ENCODE measurements at regions not wholly inside any gene's neighbourhood (a gene's known extent, or its start where the extent isn't known, plus 50 kb on each side); places are given as distances from the start of the nearest gene placed in this dataset.

DNA sequence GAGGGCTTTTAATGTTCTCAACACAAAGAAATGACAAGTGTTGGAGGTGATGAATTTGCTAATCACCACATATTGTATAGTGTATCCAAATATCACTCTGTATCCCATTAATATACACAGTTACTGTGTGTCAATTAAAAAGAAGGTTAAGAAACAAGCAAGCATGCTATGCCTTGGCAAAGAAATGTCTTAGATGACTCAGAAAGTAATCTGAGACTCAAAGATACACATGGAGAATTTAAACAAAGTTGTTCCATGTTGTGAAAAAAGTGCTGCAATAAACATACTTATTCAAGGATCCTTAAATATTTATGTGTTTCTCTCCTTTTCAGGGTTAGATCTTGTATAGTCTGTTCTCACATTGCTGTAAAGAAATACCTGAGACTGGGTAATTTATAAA lies 300.9 kb downstream of the DHX35 start:
- no peak for DNase-seq (ENCODE audit: low read depth)

DNA sequence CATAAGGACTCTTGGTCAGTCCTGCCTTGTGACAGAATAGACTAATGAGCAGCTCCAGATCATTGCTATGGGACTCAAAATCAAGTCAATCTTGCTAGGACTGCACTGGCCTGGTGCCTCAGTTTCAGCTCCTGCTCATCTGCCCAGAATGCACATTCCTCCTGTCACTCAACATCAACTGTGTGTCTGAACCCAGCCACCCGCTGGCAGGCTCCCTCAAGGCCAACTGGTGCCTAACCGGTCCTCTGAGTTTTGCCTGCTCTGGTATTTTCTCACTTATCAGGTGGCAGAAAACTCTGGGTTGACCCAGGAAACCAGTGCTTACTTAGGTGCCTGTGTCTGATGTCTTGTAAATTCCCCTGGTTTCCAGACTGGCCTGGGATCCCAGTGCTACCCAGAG lies 297.7 kb downstream of the DHX35 start:
- no peak for DNase-seq (ENCODE audit: low read depth)

DNA sequence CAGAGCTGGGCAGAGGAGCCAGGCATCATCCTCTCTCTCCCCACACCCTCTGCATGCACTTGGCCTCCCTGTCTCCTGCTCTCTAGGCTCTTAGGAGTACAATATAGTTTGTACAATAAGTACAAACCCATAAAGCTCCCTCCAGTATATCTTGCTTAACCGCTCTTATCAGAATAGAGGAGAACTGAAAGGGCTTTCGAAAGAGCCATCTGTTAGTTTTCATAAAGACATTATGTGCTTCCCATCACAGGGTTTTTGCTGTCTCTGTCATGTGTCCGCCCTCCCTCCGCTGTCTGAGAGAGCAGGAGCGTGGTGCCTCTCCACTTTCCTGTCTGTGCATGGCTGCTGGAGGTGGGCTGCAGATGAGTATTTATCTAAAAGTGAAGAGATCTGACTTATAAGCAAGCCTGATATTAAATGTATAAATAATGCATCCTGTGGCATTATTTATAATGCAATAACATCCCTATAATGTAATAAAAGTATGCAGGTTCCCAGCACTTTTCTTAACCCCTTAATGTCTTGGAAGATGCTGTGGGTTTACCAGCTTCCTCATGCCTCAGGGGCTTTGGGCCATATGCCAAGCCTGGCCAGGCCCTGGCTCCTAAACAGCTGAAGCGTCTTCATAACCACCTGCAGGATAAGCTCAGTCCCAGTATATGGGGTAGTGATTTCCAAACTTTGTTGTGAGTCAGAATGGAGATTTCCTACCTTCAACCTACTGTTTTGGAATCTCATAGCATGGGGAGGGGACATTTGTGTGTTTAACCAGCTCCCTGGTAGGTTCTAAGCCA lies 297.1 kb downstream of the DHX35 start:
- no peak for DNase-seq (ENCODE audit: low read depth)

DNA sequence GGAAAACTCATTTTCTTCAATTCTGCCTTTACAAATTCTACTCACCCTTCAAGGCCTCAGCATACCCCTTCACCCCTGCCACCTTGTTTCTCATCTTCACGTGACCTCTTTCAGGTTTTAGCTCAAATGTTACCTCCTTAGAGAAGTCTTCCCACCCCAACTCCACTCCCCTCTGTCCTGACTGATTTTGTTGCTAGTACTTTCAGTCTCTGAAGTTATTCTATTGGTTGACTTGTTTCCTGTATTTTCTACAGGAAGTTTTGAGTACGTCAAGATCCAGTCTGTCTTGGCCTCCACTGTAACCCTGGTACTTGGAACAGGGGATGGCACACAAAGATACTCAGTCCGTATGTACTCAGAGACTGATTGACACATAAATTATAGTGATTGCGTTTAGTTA lies 296.1 kb downstream of the DHX35 start:
- no peak for DNase-seq (ENCODE audit: low read depth)

DNA sequence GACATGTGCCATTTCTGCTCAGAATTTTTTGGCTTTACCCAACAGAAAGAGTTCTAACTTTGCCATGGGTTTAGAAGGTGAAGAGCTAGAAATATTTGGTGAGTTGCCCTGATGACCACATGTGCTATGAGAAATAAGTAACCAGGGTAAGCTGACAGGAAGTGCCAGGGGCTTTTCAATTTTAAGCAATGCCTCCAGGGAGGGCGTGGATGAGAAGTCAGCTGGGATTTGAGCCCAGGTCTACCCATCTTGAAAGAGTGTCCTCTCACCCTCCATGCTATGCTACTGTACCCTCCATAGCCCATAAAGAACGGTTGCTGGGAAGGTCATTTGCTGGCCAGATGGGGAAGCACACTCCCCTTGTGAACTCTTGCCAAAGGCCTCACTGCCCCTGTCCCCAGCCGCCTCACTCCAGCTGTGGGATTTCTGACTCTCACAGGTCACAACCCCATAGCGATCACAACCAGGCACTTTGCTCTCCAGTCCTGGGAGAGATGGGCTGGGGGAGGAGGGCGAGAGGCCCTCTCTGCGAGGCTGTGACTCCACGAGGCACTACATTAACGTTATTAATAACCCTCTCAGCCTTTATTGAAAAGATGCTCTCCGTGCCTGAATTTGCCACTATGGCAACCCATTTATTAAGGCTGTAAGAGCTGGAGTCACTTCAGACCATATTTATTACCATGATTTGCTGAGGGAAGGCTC lies 291.1 kb downstream of the DHX35 start:
- no peak for DNase-seq (ENCODE audit: low read depth)

DNA sequence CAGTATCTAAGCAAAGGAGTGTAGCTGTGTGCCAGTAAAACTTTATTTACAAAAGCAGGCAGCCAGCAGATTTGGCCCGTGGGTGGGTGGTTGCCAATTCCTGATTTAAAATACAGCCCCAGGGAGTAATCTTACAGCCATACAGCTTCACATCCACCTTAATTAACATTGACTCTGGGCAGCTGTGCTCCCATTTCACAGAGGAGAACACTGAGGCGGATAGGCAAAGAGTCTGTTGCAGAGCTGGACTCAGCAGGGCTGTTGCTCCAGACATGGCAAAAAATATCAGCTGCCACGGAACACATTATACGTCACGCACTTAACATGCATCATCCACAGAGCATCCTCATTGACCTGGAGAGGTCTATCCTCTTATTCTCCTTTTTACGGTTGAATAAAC lies 289.9 kb downstream of the DHX35 start:
- DNase-seq (ENCODE audit: low read depth): no peak

DNA sequence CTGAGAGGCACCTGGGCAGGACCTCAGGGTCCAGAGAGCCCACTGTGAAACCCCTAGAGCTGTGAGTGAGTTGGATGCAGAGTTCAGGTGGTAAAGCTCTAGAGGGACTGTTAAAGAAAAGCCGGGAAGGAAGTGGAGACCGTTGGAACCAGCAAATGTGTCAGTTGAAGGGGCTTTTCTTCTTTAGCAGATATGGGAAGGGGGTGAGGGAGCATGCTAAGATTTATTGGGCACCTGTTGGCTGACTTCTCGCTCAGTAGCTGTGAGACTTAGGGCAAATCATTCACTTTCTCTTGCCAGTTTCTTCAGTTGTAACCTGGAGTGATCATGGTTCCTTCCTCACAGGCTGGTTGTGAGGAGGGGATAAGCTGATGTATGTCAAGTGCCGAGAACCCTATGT lies 287.7 kb downstream of the DHX35 start:
- DNase-seq (ENCODE audit: low read depth): no peak

DNA sequence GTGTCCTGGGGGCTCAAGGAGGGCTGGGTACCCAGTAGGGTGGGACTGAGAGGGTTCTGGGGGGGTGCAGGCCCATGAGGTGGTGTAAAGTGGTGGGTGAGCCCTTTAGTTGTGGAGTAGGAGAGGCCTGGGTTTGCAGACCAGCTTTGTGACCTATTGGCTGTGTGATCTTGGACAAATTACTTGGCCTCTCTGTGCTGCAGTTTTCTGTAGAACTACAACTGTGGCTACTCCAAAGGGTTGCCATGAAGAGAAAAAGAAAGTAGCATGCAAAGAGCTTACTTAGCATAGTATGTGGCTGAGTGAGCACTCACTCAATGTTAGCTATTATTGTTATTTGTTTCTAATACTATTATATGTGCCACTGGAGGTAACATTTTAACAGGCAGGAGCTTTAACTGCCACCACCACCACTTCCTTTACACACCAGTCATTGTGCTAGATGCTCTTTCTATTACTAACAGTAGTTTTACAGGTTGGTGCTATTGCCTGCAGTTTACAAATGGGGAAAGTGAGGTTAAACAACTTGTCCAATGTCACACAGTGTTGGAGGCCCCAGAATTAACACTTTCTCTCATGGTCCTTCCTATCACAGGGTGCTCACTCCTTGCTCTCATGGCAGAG lies 286.8 kb downstream of the DHX35 start:
- DNase-seq (ENCODE audit: low read depth): no peak

DNA sequence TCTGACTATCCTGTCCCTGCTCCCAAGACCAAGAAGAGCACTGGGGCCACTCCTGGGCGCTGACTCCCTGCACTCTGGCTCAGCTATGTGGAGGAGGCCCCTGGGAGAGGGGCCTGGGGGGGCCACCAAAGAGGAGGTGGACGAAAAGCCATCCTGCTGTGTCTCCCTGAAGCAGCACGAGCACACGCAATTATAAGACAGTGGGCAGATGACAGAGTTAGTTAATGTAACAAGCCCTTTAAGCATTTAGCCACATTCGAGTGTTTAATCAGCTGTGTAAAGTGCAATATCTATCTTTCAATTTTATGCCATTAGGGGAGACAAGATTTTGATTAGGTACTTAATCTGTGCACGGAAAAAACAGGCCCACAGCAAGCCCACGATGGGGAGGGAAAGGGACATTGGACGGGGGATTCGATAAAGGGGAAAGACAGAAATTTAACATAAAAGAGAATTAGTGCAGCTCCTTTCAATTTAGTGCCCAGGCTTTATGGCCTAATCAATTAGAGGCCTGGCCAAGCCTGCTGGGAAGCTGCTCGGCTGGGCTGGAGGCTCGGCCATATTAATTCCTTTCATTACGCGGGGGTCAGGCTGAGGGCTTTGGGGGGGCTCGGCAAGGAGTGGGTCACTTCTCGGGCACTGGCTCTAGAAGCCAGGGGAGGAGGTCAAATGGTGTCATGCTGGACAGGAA lies 286.2 kb downstream of the DHX35 start:
- DNase-seq (ENCODE audit: low read depth): no peak

DNA sequence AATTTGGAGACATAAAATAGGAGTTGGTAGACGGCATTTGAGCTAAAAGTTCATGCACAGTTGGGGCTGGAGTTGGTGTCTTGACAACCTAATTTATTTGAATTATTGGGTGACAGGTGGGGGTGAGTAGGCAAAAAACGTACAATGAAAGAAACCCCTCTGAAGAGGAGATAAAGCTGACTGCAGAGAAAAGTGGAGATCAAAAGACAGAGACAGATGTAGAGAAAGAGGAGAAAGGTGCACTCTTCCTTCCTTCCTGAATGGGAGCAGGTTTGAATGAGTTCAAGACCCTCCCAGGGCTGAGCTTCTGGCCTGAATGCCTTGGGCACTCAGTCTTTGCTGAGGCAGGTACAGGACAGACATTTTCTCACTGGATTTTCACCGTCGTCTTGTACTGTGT lies 284.3 kb downstream of the DHX35 start:
- DNase-seq (ENCODE audit: low read depth): no peak

DNA sequence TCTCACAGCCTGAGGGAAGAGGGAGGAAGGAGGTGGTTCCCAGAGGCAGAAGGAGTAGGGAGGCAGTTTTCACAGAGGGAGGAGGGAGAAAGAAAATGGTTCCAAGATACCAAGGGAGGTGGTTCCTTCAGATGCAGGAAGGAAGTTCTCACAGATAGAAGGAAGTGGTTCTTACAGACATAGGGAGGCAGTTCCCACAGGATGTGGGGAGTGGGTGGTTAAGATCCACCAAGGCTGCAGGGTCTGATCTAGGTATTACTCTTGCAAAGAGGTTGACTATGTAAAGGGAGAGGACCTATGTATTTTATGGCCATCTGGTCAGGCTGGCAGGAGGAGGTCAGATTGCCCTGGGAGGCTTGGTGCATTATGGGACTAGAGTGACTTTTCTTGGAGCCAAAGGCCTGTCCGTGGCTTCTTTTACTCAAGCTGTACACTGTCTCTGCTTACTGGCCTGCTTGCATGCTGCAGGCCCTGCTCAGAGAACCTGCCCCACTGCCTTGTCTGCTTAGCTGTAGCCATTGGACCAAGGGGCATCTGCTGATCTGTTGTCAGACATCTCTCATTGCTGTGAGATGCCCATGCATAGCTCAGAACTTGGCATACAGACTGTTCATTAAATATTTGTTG lies 283.7 kb downstream of the DHX35 start:
- DNase-seq (ENCODE audit: low read depth): no peak

DNA sequence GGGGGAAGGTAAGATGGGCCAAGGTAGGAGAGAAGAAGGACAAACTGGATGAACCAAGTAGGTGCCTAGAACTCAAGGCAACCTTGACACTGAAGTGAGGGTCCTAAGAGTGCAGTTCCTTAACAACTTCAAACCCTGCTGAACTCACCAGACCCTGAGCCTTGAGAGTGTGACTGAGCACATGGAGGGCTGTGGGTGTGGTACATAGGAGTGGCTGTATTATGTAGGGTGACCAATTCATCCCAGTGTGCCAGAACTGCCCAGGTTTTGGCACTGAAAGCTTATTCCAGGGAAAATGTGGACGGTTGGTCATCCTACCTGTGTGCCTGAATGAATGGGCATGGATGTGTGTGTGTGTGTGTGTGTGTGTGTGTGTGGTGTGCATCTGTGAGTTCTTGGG lies 281.8 kb downstream of the DHX35 start:
- no peak for DNase-seq (ENCODE audit: low read depth)

DNA sequence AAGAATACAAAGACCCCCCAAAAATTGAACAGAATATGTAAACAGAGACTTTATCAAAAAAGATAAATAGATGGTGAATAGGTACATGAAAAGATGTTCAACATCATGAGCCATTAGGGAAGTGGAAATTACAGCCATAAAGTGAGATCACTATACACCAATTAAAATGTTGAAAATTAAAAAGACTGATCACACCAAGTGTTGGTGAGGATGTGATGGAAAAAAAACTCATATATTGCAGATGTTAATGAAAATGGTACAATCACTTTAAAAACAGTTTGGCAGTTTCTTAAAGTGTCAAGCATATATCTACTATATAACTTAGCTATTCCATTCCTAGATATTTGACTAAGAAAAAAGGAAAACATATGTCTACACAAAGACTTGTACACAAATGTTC lies 280.5 kb downstream of the DHX35 start:
- DNase-seq (ENCODE audit: low read depth): no peak

DNA sequence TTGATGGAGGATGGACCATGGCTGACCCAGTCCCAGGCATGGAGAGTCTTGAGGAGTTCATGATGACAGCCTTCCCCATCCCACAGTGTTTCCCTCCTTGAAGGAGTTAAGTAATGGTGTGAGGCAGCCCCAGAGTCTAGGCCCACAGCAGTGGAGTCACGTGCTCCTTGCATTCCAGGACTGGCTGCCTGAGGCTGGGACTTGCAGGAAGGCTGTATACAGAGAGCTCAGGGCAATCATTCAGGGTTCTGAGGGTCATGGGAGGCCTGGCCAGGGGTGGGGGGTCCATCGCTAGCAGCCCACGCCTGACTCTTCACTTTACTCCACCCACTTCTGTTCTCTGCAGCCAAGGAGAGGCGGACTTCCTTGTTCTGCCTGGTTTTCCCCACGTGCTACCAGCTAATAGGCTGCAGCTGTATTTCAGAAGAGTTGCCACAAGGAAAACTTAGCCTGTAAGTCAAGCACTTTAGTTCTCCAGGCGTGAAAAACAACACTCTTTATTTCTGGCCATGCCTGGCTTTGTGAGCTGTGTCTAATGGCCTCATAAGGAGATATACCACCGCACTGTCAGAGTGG lies 272.5 kb downstream of the DHX35 start:
- no peak for DNase-seq (ENCODE audit: low read depth)

DNA sequence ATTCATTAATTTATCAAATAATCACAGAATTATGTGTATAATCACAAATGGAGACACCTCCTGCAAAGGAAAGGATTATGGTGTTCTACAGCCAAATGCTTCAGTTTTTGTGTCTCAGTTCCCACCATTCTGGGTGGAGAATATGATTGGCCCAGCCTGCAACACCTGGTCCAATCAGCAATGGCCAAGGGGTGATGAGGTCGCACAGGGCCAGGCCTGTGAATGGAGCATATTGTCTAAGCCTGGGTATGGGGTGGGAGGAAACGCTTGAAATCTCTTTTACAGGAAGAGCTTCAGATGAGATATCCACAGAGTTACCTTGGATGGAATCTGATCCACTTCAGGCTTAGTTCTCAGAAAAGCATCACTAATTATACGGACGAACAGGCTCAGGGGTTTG lies 271.6 kb downstream of the DHX35 start:
- no peak for DNase-seq (ENCODE audit: low read depth)

DNA sequence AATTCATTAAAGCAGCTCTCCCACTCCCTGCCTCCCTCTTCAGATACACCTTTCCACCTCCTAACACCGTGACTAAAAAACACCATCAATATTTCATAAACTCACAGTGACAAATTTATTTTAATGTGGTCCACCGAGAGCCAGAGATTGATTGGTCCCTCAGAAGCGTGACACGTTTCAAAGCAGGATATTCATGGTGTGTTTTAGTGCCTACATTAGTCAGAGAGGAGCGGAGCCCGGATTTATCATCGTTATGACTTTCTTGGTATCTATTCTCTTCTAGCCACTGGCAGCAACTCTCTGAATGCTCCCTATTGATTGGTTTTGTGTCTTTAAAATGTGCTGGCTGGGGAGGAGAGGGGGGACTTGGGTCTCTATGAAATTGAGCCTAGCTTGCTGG lies 265.3 kb downstream of the DHX35 start:
- DNase-seq (ENCODE audit: low read depth): no peak

DNA sequence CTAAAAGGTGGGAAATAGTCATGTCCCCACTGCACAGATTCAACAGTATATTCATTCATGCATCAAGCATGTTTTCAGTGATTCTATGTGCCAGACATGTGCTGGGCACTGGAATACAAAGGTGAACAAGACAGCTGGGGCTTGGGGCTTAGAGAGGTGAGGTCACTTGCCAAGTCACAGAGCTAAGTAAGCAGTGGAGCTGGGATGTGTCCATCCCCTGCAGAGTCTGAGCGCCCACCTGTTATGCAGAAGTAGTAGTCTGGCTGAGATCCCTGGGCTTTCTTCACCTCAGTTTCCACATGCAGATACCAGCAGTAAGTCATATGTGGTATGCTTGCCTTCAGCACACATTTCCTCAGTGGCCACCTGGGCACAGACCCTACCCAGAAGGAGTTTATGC lies 263.8 kb downstream of the DHX35 start:
- no peak for DNase-seq (ENCODE audit: low read depth)

DNA sequence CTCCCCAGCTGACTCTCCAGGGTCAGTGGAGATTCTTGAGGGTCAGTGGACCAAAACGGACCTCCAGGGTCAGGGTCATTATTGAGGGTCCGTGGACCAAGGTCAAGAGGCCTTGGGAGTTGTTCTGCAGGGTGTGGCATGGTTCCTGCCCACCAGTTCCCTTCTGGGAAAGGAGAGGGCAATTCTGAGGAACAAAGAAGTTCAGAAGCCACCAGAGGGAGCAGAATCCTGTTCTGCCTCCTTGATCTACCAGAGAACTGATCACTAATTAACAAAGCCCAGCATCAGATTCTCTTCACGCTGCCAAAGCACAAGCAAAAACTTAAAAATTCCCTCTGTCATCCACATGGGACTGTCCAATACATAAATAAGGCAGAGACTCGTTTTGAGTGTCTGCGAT lies 263.4 kb downstream of the DHX35 start:
- DNase-seq (ENCODE audit: low read depth): no peak

DNA sequence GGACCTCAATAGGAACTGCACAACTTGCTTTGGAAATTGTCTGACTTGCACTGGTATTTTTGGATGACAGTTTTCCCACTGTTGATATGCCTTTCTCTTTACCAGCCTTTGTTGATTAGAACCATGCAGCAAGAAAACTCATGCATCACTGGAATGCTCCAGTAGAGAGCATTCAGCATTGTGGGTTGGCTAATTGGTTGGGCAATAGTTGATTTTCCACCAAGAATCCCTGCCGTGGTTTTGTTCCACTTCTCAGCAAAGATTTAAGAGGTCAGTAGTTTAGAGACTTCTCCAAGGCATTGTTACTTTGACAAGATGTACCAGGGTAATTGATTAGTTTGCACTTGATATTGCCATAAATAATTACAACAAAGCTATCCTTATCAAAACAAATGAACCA lies 260.0 kb downstream of the DHX35 start:
- no peak for DNase-seq (ENCODE audit: low read depth)

DNA sequence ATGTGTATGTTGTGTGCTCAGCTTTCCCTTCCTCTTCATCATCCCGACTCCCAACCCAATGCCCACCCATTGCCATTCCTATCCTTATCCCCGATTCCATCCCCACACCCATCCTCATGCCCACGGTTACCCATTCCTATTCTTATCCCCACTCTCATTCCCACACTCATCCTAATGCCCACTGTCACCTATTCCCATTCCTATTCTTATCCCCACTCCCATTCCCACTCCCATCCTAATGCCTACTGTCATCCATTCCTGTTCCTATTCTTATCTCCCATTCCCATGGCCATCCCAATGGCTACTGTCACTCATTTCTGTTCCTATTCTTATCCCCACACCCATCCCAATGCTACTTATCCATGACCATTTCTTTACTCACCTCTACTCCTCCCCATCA lies 254.1 kb downstream of the DHX35 start:
- DNase-seq (ENCODE audit: low read depth): no peak

DNA sequence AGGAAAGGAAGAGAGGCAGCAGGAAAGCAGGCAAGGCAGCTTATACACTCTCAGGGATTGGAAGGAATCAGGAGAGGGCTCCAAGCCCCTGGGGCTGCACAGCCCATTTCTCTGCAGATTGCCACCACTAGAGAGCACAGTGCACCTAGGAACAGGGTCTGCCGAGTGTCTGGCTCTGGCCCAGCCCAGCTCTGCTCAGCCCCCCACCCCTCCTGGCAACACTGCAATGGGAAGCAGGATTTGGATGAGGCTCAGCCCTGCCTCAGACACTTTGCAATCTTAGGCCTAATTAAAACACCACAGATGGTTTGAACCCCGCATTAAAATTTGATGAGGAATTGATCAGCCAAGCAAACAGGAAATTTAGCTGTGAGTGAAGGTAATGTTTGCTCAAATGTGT lies 252.7 kb downstream of the DHX35 start:
- no peak for DNase-seq (ENCODE audit: low read depth)
